Urinary bladder (tissue), 3 donors: ENCODE measurements at regions not wholly inside any gene's neighbourhood (a gene's known extent, or its start where the extent isn't known, plus 50 kb on each side); places are given as distances from the start of the nearest gene placed in this dataset.
"Not testable (repeated sequence)": the region's sequence is repeated elsewhere in the genome, so short reads cannot be mapped to it uniquely, and the experiment has no call there.

Experiments
- DNase-seq: peaks from one replicate; pipeline ENCODE4 v3.0.0-alpha.2; 2015; ENCODE audit errors: extremely low spot score
- H3K27ac ChIP-seq: one replicate; pipeline ENCODE4 v1.5.1; 2013; ENCODE audit warnings: low read depth, mild to moderate bottlenecking, moderate library complexity
- H3K36me3 ChIP-seq: one replicate; pipeline ENCODE4 v1.6.1; 2013; ENCODE audit warnings: mild to moderate bottlenecking, moderate library complexity; ENCODE audit not compliant: insufficient read depth
- H3K4me1 ChIP-seq: one replicate; pipeline ENCODE4 v1.6.1; 2013; ENCODE audit warnings: mild to moderate bottlenecking, moderate library complexity; ENCODE audit not compliant: insufficient read depth
- H3K4me3 ChIP-seq: one replicate; pipeline ENCODE4 v1.5.1; 2013; ENCODE audit warnings: low read depth, low read length
- WGBS: extraction: QIAGEN DNeasy Blood & Tissue Kit; methylation state at CpG from one replicate; pipeline ENCODE4 v1.1.7; 2013; 5-methylcytosine and 5-hydroxymethylcytosine counted together
- donor health status: healthy with polysubstance abuse.
- donor health status: healthy.

GRCh38 chr7:69110450-69111050, 487.7 kb upstream of the AUTS2 start:
- H3K27ac ChIP-seq: no peak overlapping the region

GRCh38 chr7:69114374-69114773, 483.9 kb upstream of the AUTS2 start:
- Histone ChIP-seq H3K4me1 (no peaks in the 10 kb centered on the region), H3K36me3 (no peaks in the 10 kb centered on the region), H3K27ac (no peak overlapping the region), H3K4me3 (no peak overlapping the region)
- DNase-seq: no peak
- 79% methylated on average over 2 of the region's 2 CpGs for WGBS

More at GRCh38 chr7:69110450-69111050, 487.7 kb upstream of the AUTS2 start:
- no peak for DNase-seq
- Histone ChIP-seq H3K4me1 (no peaks in the 10 kb centered on the region), H3K4me3 (no peak overlapping the region), H3K36me3 (no peaks in the 10 kb centered on the region)
- 78% methylated on average over 10 of the region's 10 CpGs for WGBS

GRCh38 chr7:69115788-69116187, 482.5 kb upstream of the AUTS2 start:
- 37% methylated on average over 3 of the region's 3 CpGs for WGBS
- no peak overlapping the region for H3K4me3 ChIP-seq
- H3K27ac ChIP-seq: no peak overlapping the region
- DNase-seq: no peak
- H3K4me1 ChIP-seq: no peaks in the 10 kb centered on the region
- no peaks in the 10 kb centered on the region for H3K36me3 ChIP-seq

- H3K36me3 ChIP-seq, H3K4me3 ChIP-seq, H3K4me1 ChIP-seq, H3K27ac ChIP-seq, DNase-seq: not testable (repeated sequence)
- WGBS: 95% methylated on average over 4 of the region's 4 CpGs
Measured at GRCh38 chr7:69116196-69116595, 482.1 kb upstream of the AUTS2 start.

- H3K4me1 ChIP-seq: no peaks in the 10 kb centered on the region
- H3K27ac ChIP-seq: no peak overlapping the region
- no peak for DNase-seq
- H3K36me3 ChIP-seq: no peaks in the 10 kb centered on the region
- WGBS: 76% methylated on average over 7 of the region's 7 CpGs
- H3K4me3 ChIP-seq: no peak overlapping the region
Measured at GRCh38 chr7:69122953-69123352, 475.3 kb upstream of the AUTS2 start.

- Histone ChIP-seq H3K27ac (no peak overlapping the region), H3K4me3 (no peak overlapping the region), H3K4me1 (no peaks in the 10 kb centered on the region), H3K36me3 (no peaks in the 10 kb centered on the region)
- 78% methylated on average over 7 of the region's 7 CpGs for WGBS
- DNase-seq: no peak
Measured at GRCh38 chr7:69126896-69127479, 471.3 kb upstream of the AUTS2 start.

GRCh38 chr7:69129524-69129923, 468.8 kb upstream of the AUTS2 start:
- Histone ChIP-seq H3K4me1 (no peaks in the 10 kb centered on the region), H3K4me3 (no peak overlapping the region), H3K27ac (no peak overlapping the region), H3K36me3 (no peaks in the 10 kb centered on the region)
- WGBS: 60% methylated on average over 4 of the region's 4 CpGs
- DNase-seq: no peak

GRCh38 chr7:69129951-69130350, 468.3 kb upstream of the AUTS2 start:
- Histone ChIP-seq H3K27ac (no peak overlapping the region), H3K4me3 (no peak overlapping the region), H3K36me3 (no peaks in the 10 kb centered on the region), H3K4me1 (no peaks in the 10 kb centered on the region)
- DNase-seq: no peak
- 78% methylated on average over 7 of the region's 7 CpGs for WGBS

- no peak for DNase-seq
- Histone ChIP-seq H3K4me3 (no peak overlapping the region), H3K27ac (no peak overlapping the region), H3K4me1 (no peaks in the 10 kb centered on the region), H3K36me3 (no peaks in the 10 kb centered on the region)
- WGBS: 90% methylated on average over 2 of the region's 2 CpGs
Measured at GRCh38 chr7:69130396-69130795, 467.9 kb upstream of the AUTS2 start.

- Histone ChIP-seq H3K4me1 (no peaks in the 10 kb centered on the region), H3K36me3 (no peaks in the 10 kb centered on the region), H3K4me3 (no peak overlapping the region), H3K27ac (no peak overlapping the region)
- DNase-seq: no peak
- WGBS: 80% methylated on average over 2 of the region's 2 CpGs
Measured at GRCh38 chr7:69134316-69134715, 464.0 kb upstream of the AUTS2 start.

- Histone ChIP-seq H3K4me1 (no peaks in the 10 kb centered on the region), H3K4me3 (no peak overlapping the region), H3K27ac (no peak overlapping the region), H3K36me3 (no peaks in the 10 kb centered on the region)
- 64% methylated on average over 2 of the region's 2 CpGs for WGBS
- DNase-seq: no peak
Measured at GRCh38 chr7:69147631-69148030, 450.6 kb upstream of the AUTS2 start.

- Histone ChIP-seq H3K36me3 (no peaks in the 10 kb centered on the region), H3K4me1 (no peaks in the 10 kb centered on the region), H3K27ac (no peak overlapping the region), H3K4me3 (no peak overlapping the region)
- WGBS: 91% methylated on average over 12 of the region's 12 CpGs
- no peak for DNase-seq
Measured at GRCh38 chr7:69149804-69150782, 448.2 kb upstream of the AUTS2 start.

GRCh38 chr7:69162326-69162725, 435.9 kb upstream of the AUTS2 start:
- no peaks in the 10 kb centered on the region for H3K4me1 ChIP-seq
- no peak for DNase-seq
- H3K4me3 ChIP-seq: no peak overlapping the region
- H3K36me3 ChIP-seq: no peaks in the 10 kb centered on the region
- 23% methylated on average over 1 of the region's 1 CpG for WGBS
- H3K27ac ChIP-seq: no peak overlapping the region
